Breast epithelium (tissue), 4 donors: ENCODE measurements at regions not wholly inside any gene's neighbourhood (a gene's known extent, or its start where the extent isn't known, plus 50 kb on each side); places are given as distances from the start of the nearest gene placed in this dataset.

Source experiments
- DNase-seq, 2 donors: peaks; one replicate each; pipeline ENCODE4 v3.0.0-alpha.2; 2019; ENCODE audit warnings: low spot score in 2 of 2
- H3K27ac ChIP-seq, 2 donors: fragments of 200-600 bp; sonication (generic) in 1 of 2; one replicate each; pipeline ENCODE4 v1.5.1; 2016 to 2019; ENCODE audit warnings: mild to moderate bottlenecking in 1 of 2
- H3K27me3 ChIP-seq, 2 donors: fragments of 200-600 bp; sonication (generic) in 1 of 2; one replicate each; pipeline versions ENCODE4 v1.5.1 to v1.6.0; 2017 to 2019; ENCODE audit warnings: control low read depth in 1 of 2, mild to moderate bottlenecking in 1 of 2
- H3K36me3 ChIP-seq: fragments of 200-600 bp; one replicate; pipeline ENCODE4 v1.5.1; 2019
- H3K4me1 ChIP-seq, 2 donors: fragments of 200-600 bp; sonication (generic); one replicate each; pipeline ENCODE4 v1.5.1; 2016 to 2019; ENCODE audit warnings: control low read depth in 1 of 2
- H3K4me3 ChIP-seq, 3 donors: fragments of 200-600 bp; sonication (generic); 1 replicate in 2 of 3; 2 replicates in 1 of 3; pipeline ENCODE4 v1.5.1; 2016 to 2019; ENCODE audit warnings: mild to moderate bottlenecking in 3 of 3, moderate library complexity in 2 of 3
- H3K9me3 ChIP-seq, 2 donors: fragments of 200-600 bp; sonication (generic) in 1 of 2; one replicate each; pipeline ENCODE4 v1.5.1; 2016 to 2019; ENCODE audit warnings: control low read depth in 1 of 2
- POLR2A ChIP-seq: fragments of 450-650 bp; IDR thresholded peaks from one replicate; pipeline ENCODE4 v1.6.1; 2016; ENCODE audit warnings: antibody characterized with exemption, mild to moderate bottlenecking, moderate library complexity
- POLR2AphosphoS5 ChIP-seq, 3 donors: sonication (generic); formaldehyde crosslinking; IDR thresholded peaks; one replicate each; pipeline ENCODE4 v1.6.1; 2017; ENCODE audit warnings: antibody characterized with exemption in 3 of 3
- intact Hi-C: fragments of 100-400 bp; cut with DNase I; formaldehyde crosslinking; loops from one replicate; pipeline ENCODE4 v1.15.1; 2023; ENCODE audit warnings: low total_unique reads
- TF ChIP-seq, protein P1 (sequence below), 3 donors: fragments of 450-650 bp; IDR thresholded peaks; one replicate each; pipeline ENCODE4 v1.5.1; 2016 to 2017; ENCODE audit warnings: antibody characterized with exemption in 3 of 3, mild to moderate bottlenecking in 3 of 3, moderate library complexity in 3 of 3

DNA sequence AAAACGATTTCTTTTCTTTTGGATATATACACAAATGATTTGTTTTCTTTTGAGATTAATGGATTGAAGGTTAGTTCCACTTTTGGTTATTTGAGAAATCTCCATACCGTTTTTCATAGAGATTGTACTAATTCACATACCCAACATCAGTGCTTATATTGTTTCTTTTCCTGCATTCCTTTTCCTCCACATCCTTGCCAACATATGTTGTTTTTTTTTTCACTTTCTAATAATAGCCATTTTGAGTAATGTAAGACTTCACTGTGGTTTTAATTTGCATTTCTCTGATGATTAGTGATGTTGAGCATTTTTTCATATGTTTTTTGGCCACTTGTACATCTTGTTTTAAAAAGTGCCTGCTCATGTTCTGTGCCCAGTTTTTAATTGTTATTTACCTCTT is 846.4 kb upstream of the EYS start:
- H3K9me3 ChIP-seq, result peaks cover 3 to 27% of the 10 kb centered on the region in 2 donors
- H3K4me3 ChIP-seq, result no peak overlapping the region
- no peak for TF ChIP-seq POLR2A
- TF ChIP-seq, protein P1, sequence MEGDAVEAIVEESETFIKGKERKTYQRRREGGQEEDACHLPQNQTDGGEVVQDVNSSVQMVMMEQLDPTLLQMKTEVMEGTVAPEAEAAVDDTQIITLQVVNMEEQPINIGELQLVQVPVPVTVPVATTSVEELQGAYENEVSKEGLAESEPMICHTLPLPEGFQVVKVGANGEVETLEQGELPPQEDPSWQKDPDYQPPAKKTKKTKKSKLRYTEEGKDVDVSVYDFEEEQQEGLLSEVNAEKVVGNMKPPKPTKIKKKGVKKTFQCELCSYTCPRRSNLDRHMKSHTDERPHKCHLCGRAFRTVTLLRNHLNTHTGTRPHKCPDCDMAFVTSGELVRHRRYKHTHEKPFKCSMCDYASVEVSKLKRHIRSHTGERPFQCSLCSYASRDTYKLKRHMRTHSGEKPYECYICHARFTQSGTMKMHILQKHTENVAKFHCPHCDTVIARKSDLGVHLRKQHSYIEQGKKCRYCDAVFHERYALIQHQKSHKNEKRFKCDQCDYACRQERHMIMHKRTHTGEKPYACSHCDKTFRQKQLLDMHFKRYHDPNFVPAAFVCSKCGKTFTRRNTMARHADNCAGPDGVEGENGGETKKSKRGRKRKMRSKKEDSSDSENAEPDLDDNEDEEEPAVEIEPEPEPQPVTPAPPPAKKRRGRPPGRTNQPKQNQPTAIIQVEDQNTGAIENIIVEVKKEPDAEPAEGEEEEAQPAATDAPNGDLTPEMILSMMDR (IDR thresholded peaks at IDR 0.05), result no peak
- no peak for TF ChIP-seq POLR2AphosphoS5 (IDR thresholded peaks at IDR 0.05)
- H3K4me1 ChIP-seq, result no peaks in the 10 kb centered on the region
- no peak for DNase-seq
- H3K27me3 ChIP-seq, result no peaks in the 10 kb centered on the region
- intact Hi-C loops, result no loop called here
- H3K36me3 ChIP-seq, result no peaks in the 10 kb centered on the region
- H3K27ac ChIP-seq, result no peak overlapping the region

DNA sequence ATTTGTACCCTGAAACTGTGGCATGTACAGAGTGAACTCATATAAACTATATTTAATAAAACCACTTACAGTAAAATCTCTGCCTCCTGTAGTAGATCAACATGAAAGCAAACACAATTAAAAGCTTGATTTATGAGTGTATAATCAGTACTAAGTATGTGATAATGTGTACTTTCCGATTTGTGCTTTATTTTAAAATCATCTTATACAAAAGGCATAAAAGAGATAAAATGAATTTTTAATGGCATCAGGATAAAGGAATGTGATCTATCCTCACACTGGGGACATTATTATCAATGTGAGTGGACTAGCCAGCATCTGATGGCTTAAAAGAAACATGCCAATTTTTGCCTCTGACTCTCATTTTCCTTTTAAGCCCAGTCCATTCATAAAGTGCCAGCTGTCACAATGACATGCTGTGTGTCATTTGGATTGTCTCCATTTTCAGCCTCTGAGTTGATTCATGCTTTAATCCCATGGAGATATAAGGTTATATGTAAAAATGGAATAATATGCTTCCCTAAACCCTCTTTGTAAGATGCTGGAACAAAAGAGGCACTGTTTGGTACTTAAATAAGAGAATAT is 831.6 kb upstream of the EYS start:
- TF ChIP-seq POLR2AphosphoS5 (IDR thresholded peaks at IDR 0.05) (no peak), POLR2A (no peak)
- TF ChIP-seq, protein P1 (IDR thresholded peaks at IDR 0.05), result no peak
- intact Hi-C loops, result no loop called here
- Histone ChIP-seq H3K9me3 (peaks cover 0 to 3% of the 10 kb centered on the region in 2 donors), H3K27me3 (no peaks in the 10 kb centered on the region), H3K27ac (no peak overlapping the region), H3K4me1 (no peaks in the 10 kb centered on the region), H3K4me3 (no peak overlapping the region), H3K36me3 (no peaks in the 10 kb centered on the region)
- no peak for DNase-seq

DNA sequence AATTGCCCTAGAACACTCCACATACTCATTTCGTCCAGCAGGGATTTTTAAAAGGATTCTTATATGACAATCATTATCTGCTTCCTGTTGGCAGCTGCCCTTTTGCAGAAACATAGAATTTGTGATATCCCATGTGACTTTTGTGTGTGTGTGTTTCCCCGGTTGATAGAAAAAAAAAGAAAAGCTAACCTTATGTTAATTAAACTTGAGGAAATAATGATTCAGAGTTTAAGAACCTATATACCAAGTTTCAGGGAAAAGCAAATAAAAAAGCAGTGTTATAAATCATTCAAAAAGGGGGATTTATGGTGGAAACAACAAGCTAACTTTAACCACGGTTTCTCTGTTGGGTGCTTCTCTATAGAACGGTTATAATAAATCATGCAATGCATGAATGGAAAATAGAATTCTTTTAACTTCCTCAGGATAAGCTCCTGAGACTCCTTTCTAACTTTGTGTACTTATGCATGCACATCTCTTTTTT is 826.9 kb upstream of the EYS start:
- no peak for DNase-seq
- TF ChIP-seq, protein P1 (IDR thresholded peaks at IDR 0.05), result no peak
- no peak for TF ChIP-seq POLR2A
- TF ChIP-seq POLR2AphosphoS5 (IDR thresholded peaks at IDR 0.05), result no peak
- Histone ChIP-seq H3K27me3 (no peaks in the 10 kb centered on the region), H3K4me3 (no peak overlapping the region), H3K27ac (no peak overlapping the region), H3K4me1 (no peaks in the 10 kb centered on the region), H3K36me3 (no peaks in the 10 kb centered on the region), H3K9me3 (no peaks in the 10 kb centered on the region)
- intact Hi-C loops, result no loop called here

DNA sequence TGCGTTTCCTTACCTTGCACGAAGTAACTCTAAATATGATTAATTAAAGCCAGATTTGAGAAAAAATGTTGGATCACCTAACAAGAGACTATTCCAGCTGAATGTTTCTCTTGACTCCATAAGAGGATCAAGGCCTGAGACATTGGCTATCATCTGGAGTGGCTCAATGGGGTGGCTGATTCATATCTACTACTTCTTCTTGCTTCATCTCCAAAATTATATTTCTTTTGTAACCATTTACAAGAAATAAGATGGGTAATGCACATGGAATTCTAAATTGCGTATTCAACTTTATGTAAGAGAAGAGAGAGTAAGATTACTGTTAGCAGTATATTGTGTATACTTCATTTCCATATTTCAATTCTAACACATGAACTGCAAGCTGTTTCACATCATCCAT is 819.0 kb upstream of the EYS start:
- no peaks in the 10 kb centered on the region for H3K4me1 ChIP-seq
- no peak for DNase-seq
- no peak overlapping the region for H3K4me3 ChIP-seq
- no peaks in the 10 kb centered on the region for H3K36me3 ChIP-seq
- no peaks in the 10 kb centered on the region for H3K9me3 ChIP-seq
- no peak for TF ChIP-seq POLR2A
- TF ChIP-seq POLR2AphosphoS5 (IDR thresholded peaks at IDR 0.05), result no peak
- TF ChIP-seq, protein P1 (IDR thresholded peaks at IDR 0.05), result no peak
- H3K27ac ChIP-seq, result no peak overlapping the region
- H3K27me3 ChIP-seq, result no peaks in the 10 kb centered on the region
- intact Hi-C loops, result no loop called here

DNA sequence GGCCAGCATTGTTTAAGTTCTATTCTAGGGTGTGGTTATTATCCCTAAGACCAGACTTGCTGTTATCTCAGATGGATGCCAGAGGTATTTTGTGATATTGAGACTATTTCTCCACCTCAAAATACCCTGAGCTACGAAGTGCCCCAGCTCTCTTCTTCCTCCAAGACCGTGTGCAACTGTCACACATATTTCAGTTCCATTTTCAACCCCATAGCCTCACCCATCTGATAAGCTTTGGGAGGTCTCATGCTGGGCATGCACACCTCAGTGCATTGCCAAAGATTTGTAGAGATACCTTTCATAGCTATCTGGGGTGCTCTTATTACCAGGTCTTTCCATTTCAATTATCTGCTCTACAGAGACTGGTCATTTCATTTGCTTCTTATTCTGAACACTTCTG is 815.8 kb upstream of the EYS start:
- TF ChIP-seq POLR2A, result no peak
- no peak for TF ChIP-seq POLR2AphosphoS5 (IDR thresholded peaks at IDR 0.05)
- TF ChIP-seq, protein P1 (IDR thresholded peaks at IDR 0.05), result no peak
- intact Hi-C loops, result no loop called here
- Histone ChIP-seq H3K9me3 (no peaks in the 10 kb centered on the region), H3K4me1 (no peaks in the 10 kb centered on the region), H3K36me3 (no peaks in the 10 kb centered on the region), H3K27me3 (no peaks in the 10 kb centered on the region), H3K27ac (no peak overlapping the region), H3K4me3 (no peak overlapping the region)
- DNase-seq, result no peak
